ENCODE measurements at regions not wholly inside any gene's neighbourhood (a gene's known extent, or its start where the extent isn't known, plus 50 kb on each side); places are given as distances from the start of the nearest gene placed in this dataset.

GRCh38 chr13:72527333-72527732 lies 200.1 kb downstream of the MZT1 start:
- DNase-seq: no peak

GRCh38 chr13:72523593-72523992 lies 203.8 kb downstream of the MZT1 start:
- DNase-seq: no peak

- no peak for DNase-seq
These were observed 204.4 kb downstream of the MZT1 start for GRCh38 chr13:72523049-72523448.

GRCh38 chr13:72521940-72522661 lies 205.3 kb downstream of the MZT1 start:
- DNase-seq: no peak

- no peak for DNase-seq
These were observed 213.3 kb downstream of the MZT1 start for GRCh38 chr13:72514146-72514545.

- DNase-seq: no peak
These were observed 219.0 kb downstream of the MZT1 start for GRCh38 chr13:72508392-72508791.

- DNase-seq: no peak
These were observed 219.8 kb downstream of the MZT1 start for GRCh38 chr13:72507416-72508199.

GRCh38 chr13:72506706-72507105 lies 220.7 kb downstream of the MZT1 start:
- DNase-seq: no peak

- no peak for DNase-seq
These were observed 222.1 kb downstream of the MZT1 start for GRCh38 chr13:72505376-72505775.

GRCh38 chr13:72504131-72504841 lies 223.1 kb downstream of the MZT1 start:
- DNase-seq: no peak

GRCh38 chr13:72500851-72501250 lies 226.6 kb downstream of the MZT1 start:
- no peak for DNase-seq

GRCh38 chr13:72495681-72496080 lies 231.7 kb downstream of the MZT1 start:
- DNase-seq: no peak

- no peak for DNase-seq
These were observed 237.7 kb downstream of the MZT1 start for GRCh38 chr13:72489751-72490150.

- DNase-seq: no peak
These were observed 254.1 kb downstream of the MZT1 start for GRCh38 chr13:72473321-72473720.

GRCh38 chr13:72469906-72470305 lies 257.5 kb downstream of the MZT1 start:
- no peak for DNase-seq

- DNase-seq: no peak
These were observed 263.9 kb downstream of the MZT1 start for GRCh38 chr13:72463561-72463960.

- no peak for DNase-seq
These were observed 264.7 kb downstream of the MZT1 start for GRCh38 chr13:72462726-72463125.

- no peak for DNase-seq
These were observed 265.3 kb downstream of the MZT1 start for GRCh38 chr13:72462166-72462565.

GRCh38 chr13:72458701-72459100 lies 268.7 kb downstream of the MZT1 start:
- no peak for DNase-seq

- no peak for DNase-seq
These were observed 270.3 kb downstream of the MZT1 start for GRCh38 chr13:72457151-72457550.

- no peak for DNase-seq
These were observed 270.9 kb downstream of the MZT1 start for GRCh38 chr13:72456486-72456885.

GRCh38 chr13:72453161-72453560 lies 274.3 kb downstream of the MZT1 start:
- DNase-seq: no peak

GRCh38 chr13:72448082-72448481 lies 279.3 kb downstream of the MZT1 start:
- no peak for DNase-seq

GRCh38 chr13:72444999-72445398 lies 282.4 kb downstream of the MZT1 start:
- no peak for DNase-seq
